ENCODE measurements at regions not wholly inside any gene's neighbourhood (a gene's known extent, or its start where the extent isn't known, plus 50 kb on each side); places are given as distances from the start of the nearest gene placed in this dataset.

- TF ChIP-seq CTCF (IDR thresholded peaks at IDR 0.05), result no peak
- TF ChIP-seq ZFX (IDR thresholded peaks at IDR 0.05; ENCODE audit: borderline replicate concordance), result no peak
Measured at GRCh38 chr12:81888961-81889360, 129.8 kb upstream of the PPFIA2 start.

All from 22Rv1 (cell line).